ENCODE measurements at regions not wholly inside any gene's neighbourhood (a gene's known extent, or its start where the extent isn't known, plus 50 kb on each side); places are given as distances from the start of the nearest gene placed in this dataset.

GRCh38 chr13:24083722-24084421 is 76.6 kb upstream of the SPATA13 start:
- Histone ChIP-seq H4K20me1 (ENCODE audit: insufficient read depth, low read length) (no peaks in the 10 kb centered on the region), H2AFZ (ENCODE audit: low read depth, low read length) (peak overlapping the region; percentile 27), H3K27ac (ENCODE audit: low read depth, low read length) (no peak overlapping the region), H3K9me3 (ENCODE audit: insufficient read depth, low read depth, low read length) (no peaks in the 10 kb centered on the region), H3K36me3 (ENCODE audit: insufficient read depth, low read length) (no peaks in the 10 kb centered on the region), H3K4me3 (ENCODE audit: insufficient read depth, low read depth, low read length) (no peak overlapping the region), H3K79me2 (ENCODE audit: insufficient read depth, low read length) (no peaks in the 10 kb centered on the region), H3K27me3 (ENCODE audit: insufficient read depth, low read length) (peaks cover 27% of the 10 kb centered on the region), H3K4me1 (ENCODE audit: insufficient read depth, low read length) (no peaks in the 10 kb centered on the region), H3K9ac (ENCODE audit: low read length) (no peak overlapping the region), H3K4me2 (ENCODE audit: low read length) (peak overlapping the region; percentile 58)
- DNase-seq (ENCODE audit: low read depth) = no peak
- Mint-ChIP-seq H3K36me3 (ENCODE audit: low read depth, unreplicated experiment) (peaks cover 4% of the 10 kb centered on the region), H3K4me3 (ENCODE audit: unreplicated experiment) (no peak overlapping the region), H3K9me3 (ENCODE audit: unreplicated experiment) (no peaks in the 10 kb centered on the region), H3K27me3 (ENCODE audit: low read depth, unreplicated experiment) (peaks cover 16% of the 10 kb centered on the region), H3K27ac (ENCODE audit: unreplicated experiment) (no peak overlapping the region), H3K4me1 (ENCODE audit: low read depth, unreplicated experiment) (peaks cover 6% of the 10 kb centered on the region)
- FAIRE-seq = no peak
- no peak for TF ChIP-seq CTCF (IDR thresholded peaks at IDR 0.05; ENCODE audit: insufficient read depth, low read depth, low read length)
- no peak for TF ChIP-seq EZH2 (IDR thresholded peaks at IDR 0.05; ENCODE audit: insufficient read depth, low read length)

- no peaks in the 10 kb centered on the region for H3K79me2 ChIP-seq (ENCODE audit: insufficient read depth, low read length)
- Mint-ChIP-seq H3K9me3 (ENCODE audit: unreplicated experiment) (peaks cover 3% of the 10 kb centered on the region), H3K36me3 (ENCODE audit: low read depth, unreplicated experiment) (peaks cover 6% of the 10 kb centered on the region), H3K4me3 (ENCODE audit: unreplicated experiment) (no peak overlapping the region), H3K4me1 (ENCODE audit: low read depth, unreplicated experiment) (peaks cover 6% of the 10 kb centered on the region), H3K27ac (ENCODE audit: unreplicated experiment) (no peak overlapping the region), H3K27me3 (ENCODE audit: low read depth, unreplicated experiment) (peaks cover 18% of the 10 kb centered on the region)
- no peaks in the 10 kb centered on the region for H3K36me3 ChIP-seq (ENCODE audit: insufficient read depth, low read length)
- no peak overlapping the region for H3K9ac ChIP-seq (ENCODE audit: low read length)
- no peak for FAIRE-seq
- H3K27me3 ChIP-seq (ENCODE audit: insufficient read depth, low read length) = peaks cover 27% of the 10 kb centered on the region
- no peaks in the 10 kb centered on the region for H4K20me1 ChIP-seq (ENCODE audit: insufficient read depth, low read length)
- H3K4me2 ChIP-seq (ENCODE audit: low read length) = no peak overlapping the region
- no peak for TF ChIP-seq CTCF (IDR thresholded peaks at IDR 0.05; ENCODE audit: insufficient read depth, low read depth, low read length)
- TF ChIP-seq EZH2 (IDR thresholded peaks at IDR 0.05; ENCODE audit: insufficient read depth, low read length) = no peak
- H2AFZ ChIP-seq (ENCODE audit: low read depth, low read length) = no peak overlapping the region
- H3K4me1 ChIP-seq (ENCODE audit: insufficient read depth, low read length) = no peaks in the 10 kb centered on the region
- H3K9me3 ChIP-seq (ENCODE audit: insufficient read depth, low read depth, low read length) = no peaks in the 10 kb centered on the region
- DNase-seq (ENCODE audit: low read depth) = no peak
- no peak overlapping the region for H3K27ac ChIP-seq (ENCODE audit: low read depth, low read length)
- H3K4me3 ChIP-seq (ENCODE audit: insufficient read depth, low read depth, low read length) = no peak overlapping the region
Measured at GRCh38 chr13:24085662-24086061, 74.9 kb upstream of the SPATA13 start.

GRCh38 chr13:24086642-24087041 is 73.9 kb upstream of the SPATA13 start:
- Histone ChIP-seq H3K4me3 (ENCODE audit: insufficient read depth, low read depth, low read length) (no peak overlapping the region), H3K36me3 (ENCODE audit: insufficient read depth, low read length) (no peaks in the 10 kb centered on the region), H3K4me1 (ENCODE audit: insufficient read depth, low read length) (no peaks in the 10 kb centered on the region), H2AFZ (ENCODE audit: low read depth, low read length) (no peak overlapping the region), H3K27ac (ENCODE audit: low read depth, low read length) (no peak overlapping the region), H4K20me1 (ENCODE audit: insufficient read depth, low read length) (no peaks in the 10 kb centered on the region), H3K79me2 (ENCODE audit: insufficient read depth, low read length) (no peaks in the 10 kb centered on the region), H3K9me3 (ENCODE audit: insufficient read depth, low read depth, low read length) (no peaks in the 10 kb centered on the region), H3K4me2 (ENCODE audit: low read length) (no peak overlapping the region), H3K9ac (ENCODE audit: low read length) (no peak overlapping the region), H3K27me3 (ENCODE audit: insufficient read depth, low read length) (peaks cover 27% of the 10 kb centered on the region)
- Mint-ChIP-seq H3K27ac (ENCODE audit: unreplicated experiment) (no peak overlapping the region), H3K4me3 (ENCODE audit: unreplicated experiment) (no peak overlapping the region), H3K4me1 (ENCODE audit: low read depth, unreplicated experiment) (peaks cover 6% of the 10 kb centered on the region), H3K9me3 (ENCODE audit: unreplicated experiment) (peaks cover 3% of the 10 kb centered on the region), H3K27me3 (ENCODE audit: low read depth, unreplicated experiment) (peaks cover 18% of the 10 kb centered on the region), H3K36me3 (ENCODE audit: low read depth, unreplicated experiment) (peaks cover 6% of the 10 kb centered on the region)
- TF ChIP-seq CTCF (IDR thresholded peaks at IDR 0.05; ENCODE audit: insufficient read depth, low read depth, low read length) (no peak), EZH2 (IDR thresholded peaks at IDR 0.05; ENCODE audit: insufficient read depth, low read length) (no peak)
- DNase-seq (ENCODE audit: low read depth) (no peak), FAIRE-seq (no peak)

All from astrocyte (in vitro differentiated cells and primary cell).